ENCODE measurements at regions not wholly inside any gene's neighbourhood (a gene's known extent, or its start where the extent isn't known, plus 50 kb on each side); places are given as distances from the start of the nearest gene placed in this dataset.

DNA sequence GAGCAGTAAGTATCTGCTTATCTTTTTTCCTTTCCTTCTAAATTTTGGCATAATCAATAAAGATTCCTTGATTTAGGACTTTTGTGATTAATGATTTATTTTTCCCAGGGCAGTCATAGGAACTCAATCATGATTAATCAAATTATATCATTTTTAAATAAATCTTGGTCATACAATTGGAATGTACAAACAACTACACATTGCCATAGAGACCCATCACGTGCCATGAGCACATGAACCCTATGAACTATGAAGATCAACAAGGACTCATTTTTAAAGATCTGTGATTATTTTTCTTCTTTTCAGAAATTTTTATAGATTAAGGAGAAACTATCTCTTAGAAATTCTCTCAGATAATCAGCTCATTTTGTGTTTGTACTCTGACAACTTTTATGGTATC lies 622.4 kb downstream of the BCKDHB start:
- no peak for DNase-seq (ENCODE audit: low spot score)

DNA sequence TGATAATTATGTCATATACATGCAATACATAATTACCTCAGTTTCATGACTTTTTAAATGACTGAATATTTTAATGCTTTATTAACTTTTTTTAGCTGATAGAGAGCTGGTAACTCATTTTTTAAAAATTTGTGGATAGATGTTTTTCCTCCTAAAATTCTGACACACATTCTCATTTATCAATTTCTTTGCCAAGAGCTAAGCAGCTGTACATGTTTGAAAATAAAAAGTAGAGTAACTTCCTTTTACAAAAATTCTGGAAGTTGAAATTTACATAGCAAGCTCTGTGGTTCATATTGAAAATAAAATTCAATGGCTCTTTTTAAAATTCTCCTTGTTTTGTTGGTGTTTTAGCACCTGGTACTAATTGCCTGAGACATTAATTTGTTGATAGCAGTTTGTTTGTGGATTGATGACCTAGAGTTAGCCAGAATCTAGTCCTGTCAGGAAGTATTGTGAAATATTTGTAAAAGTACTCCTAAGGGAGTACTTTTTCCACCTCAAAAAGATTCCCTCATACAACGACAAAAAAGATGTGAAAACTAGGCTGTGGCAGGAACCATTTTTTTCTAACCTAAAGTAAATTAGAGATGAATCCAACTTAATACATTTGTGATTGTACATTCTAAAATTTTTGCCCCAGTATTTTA lies 621.8 kb downstream of the BCKDHB start:
- no peak for DNase-seq (ENCODE audit: low spot score)

DNA sequence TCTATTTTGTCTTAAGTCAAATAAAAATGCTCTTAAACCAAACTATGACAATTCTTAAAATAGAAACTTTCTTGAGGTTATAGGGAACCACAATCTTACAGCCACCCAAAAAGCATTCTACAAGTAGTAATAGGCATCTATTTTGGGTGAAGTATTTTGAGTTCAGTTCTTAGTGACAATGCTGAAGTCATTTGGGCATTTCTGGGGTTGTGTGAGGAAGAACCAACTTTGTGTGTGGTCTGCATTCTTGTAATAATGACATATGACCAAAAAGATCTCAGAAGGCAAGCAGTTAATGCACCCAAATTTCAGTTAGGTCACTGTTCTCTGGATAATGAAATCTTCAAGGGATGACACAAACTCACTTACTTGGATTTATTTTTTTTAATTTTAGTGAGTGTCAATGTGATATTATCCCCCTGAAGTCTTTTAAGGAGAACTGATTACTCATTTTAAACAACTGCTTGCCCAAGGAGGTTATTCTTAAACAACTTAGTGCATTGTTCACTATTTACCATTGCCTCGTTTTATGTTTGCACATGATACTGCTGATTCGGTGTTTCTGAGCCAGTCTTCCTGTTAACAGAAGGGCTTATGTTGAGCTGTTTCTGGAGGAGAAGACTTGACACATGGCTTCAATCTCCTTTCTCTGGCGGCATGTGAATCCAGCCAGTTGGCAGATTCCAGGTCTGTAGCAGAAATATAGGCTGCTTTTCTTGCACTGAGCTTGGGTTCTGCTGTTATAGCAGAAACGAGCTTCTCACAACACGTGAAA lies 618.9 kb downstream of the BCKDHB start:
- peak; percentile 22 for DNase-seq (ENCODE audit: low spot score)

- DNase-seq (ENCODE audit: low spot score), result no peak
Observed at GRCh38 chr6:80720824-80721223, 614.4 kb downstream of the BCKDHB start.

- DNase-seq (ENCODE audit: low spot score), result no peak
Observed at GRCh38 chr6:80714513-80714912, 608.0 kb downstream of the BCKDHB start.

DNA sequence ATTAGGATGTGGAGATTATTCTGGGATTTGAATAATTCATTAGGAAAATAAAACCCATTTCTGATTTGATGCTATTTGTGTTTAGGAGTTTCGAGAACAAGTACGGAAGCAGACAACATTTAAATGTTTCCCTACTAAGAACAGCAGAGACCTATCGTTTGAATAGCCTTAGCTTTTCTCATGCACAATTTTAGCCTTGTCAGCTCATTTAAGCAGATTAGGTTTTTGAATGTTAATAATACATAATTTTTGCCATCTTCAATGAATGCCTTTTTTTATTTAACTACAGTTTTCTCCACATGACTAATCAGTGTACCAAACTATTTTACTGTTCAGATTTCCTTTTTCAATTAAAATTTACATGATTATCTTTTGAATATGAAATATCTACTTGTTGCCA lies 592.0 kb downstream of the BCKDHB start:
- DNase-seq (ENCODE audit: low spot score), result no peak

GRCh38 chr6:80696268-80696667 lies 589.8 kb downstream of the BCKDHB start:
- DNase-seq (ENCODE audit: low spot score), result no peak

DNA sequence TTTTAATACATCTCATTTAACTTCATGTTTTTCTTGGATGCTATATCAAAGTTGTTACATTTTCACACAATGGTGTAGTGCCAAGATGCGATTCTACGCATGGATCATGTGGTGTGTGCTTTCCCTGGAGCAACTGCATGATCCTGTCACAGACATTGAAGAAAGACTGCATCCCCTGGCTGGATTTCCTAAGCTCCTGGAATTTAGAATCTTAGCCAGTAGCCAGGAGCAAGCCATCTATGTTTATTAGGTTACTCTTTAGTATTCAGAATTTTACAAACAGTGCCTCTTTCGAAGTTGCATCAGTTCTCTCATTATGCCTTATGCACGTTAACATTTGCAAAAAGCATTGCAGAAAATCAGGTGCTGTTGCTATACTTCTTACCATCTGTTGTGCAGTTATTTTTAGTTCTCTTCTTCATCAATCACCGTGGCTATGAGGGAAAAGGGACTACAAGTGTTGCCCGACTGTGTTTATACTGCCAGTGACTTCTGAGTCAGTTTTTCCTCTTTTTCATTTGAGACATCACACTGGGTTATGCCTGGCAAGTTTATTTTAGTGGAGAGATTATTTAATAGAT lies 584.2 kb downstream of the BCKDHB start:
- DNase-seq (ENCODE audit: low spot score), result peak; percentile 7

DNA sequence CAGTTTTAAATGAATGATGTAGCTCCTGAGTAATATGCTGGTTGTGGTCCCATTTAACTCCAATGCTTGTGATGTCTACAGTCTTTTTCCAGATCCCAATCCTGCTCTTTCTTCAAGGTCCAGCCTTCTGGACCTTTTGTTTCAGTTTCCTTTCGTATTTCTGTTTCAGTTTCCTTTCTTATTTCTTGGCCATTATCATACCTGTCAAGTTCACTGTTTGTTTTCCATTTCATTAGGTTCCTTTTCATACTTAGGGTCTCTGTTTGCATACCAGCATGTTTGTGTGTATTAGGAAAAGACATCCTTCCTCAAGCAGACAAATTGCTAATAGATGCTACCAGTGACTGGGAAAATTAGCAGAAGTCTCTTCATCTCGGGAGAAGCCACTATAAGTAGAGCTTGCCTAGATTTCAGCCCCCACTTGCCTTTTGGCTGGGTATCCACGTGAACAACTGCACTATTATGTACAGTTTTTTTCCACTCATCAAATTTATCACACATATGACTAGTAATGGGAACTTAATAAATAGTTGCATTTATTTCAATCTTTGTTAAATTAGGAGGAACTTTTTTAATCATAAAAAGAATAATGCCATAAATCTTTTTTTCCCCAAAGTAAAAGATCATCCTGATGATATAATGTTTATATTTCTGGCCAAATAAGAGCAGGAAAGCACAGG lies 583.4 kb downstream of the BCKDHB start:
- no peak for DNase-seq (ENCODE audit: low spot score)

- DNase-seq (ENCODE audit: low spot score), result no peak
Observed at GRCh38 chr6:80679992-80680391, 573.5 kb downstream of the BCKDHB start.

- DNase-seq (ENCODE audit: low spot score), result no peak
Observed at GRCh38 chr6:80676386-80676785, 569.9 kb downstream of the BCKDHB start.

DNA sequence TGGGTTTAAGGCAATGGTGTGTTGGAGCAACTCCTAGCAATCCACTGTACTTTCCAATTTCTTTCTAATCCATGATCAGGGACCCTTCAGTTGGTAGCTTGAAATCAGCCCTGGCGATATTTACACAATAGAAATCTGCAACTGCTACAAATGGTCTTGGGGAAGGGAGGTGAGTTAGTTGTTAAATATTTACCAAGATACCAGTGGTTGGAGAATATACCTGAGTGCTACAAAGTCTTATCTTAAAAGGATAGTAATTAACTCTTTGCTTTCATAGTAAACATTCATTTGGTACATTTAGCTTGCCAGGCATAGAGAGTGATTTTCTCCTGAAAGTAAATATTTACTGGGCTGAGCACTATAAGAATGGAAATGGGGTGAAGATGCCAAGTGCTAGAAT lies 568.2 kb downstream of the BCKDHB start:
- no peak for DNase-seq (ENCODE audit: low spot score)

GRCh38 chr6:80673367-80673766 lies 566.9 kb downstream of the BCKDHB start:
- DNase-seq (ENCODE audit: low spot score), result no peak

DNA sequence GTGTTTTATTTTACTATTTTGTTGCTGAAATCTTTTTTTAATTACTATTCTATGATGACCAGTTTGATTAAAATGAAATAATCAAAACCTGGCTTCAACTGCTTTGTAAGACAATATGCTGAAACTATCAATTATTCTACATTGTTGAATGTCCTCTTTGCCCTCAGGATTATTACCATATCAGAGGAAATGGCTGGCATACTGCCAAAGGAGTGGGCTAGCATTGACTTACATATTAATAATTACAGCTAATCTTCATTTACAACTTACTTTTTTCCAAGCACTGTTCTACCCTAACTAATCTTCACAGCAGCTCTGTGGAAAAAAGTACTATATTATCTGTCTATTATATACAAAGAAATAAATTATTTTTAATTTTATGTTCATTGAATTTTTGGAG lies 560.5 kb downstream of the BCKDHB start:
- no peak for DNase-seq (ENCODE audit: low spot score)

GRCh38 chr6:80658926-80659325 lies 552.5 kb downstream of the BCKDHB start:
- DNase-seq (ENCODE audit: low spot score), result no peak

- no peak for DNase-seq (ENCODE audit: low spot score)
Observed at GRCh38 chr6:80647156-80647555, 540.7 kb downstream of the BCKDHB start.

DNA sequence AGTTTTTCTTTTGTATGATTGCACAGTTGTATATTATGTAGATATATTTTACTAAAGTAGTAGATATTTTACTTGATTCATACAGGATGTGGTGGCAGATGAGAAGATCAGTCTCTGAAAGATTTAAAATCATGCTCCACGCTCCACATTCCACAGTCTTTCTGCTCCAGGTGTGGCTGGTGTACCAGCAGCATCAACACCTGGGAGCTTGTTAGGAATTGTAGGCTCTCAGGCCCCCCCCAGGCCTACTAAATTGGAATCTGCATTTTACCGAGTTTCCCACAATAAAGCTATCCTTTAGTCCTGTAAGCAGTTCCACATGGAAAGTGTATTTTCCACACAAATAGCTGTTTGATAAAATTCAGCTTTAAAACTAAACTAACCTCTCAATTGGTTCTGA lies 537.4 kb downstream of the BCKDHB start:
- DNase-seq (ENCODE audit: low spot score), result no peak

DNA sequence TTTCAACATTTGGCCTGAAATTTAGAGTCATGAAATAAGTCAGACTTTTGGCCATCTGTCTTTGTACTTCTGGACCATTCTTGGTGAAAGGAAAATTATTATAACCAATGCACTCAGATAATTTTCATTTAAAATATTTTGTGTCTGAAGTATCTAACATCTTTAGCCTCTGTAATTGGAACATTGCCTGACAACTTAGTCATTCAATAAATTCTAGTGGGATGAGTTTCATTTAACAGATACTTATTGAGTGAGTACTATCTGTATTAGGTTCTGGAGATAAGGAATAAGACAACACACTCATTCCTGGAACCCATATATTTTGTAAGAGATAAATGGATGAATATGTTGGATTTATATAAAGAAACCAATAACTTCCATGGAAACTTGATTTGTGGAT lies 536.0 kb downstream of the BCKDHB start:
- DNase-seq (ENCODE audit: low spot score), result peak; percentile 25

GRCh38 chr6:80641591-80641990 lies 535.1 kb downstream of the BCKDHB start:
- DNase-seq (ENCODE audit: low spot score), result no peak

- DNase-seq (ENCODE audit: low spot score), result no peak
Observed at GRCh38 chr6:80640176-80640575, 533.7 kb downstream of the BCKDHB start.

GRCh38 chr6:80639181-80639629 lies 532.7 kb downstream of the BCKDHB start:
- DNase-seq (ENCODE audit: low spot score), result no peak

- DNase-seq (ENCODE audit: low spot score), result peak; percentile 41
Observed at GRCh38 chr6:80638213-80639055, 532.0 kb downstream of the BCKDHB start.
